Thoracic aorta (tissue), 2 donors: ENCODE measurements at regions not wholly inside any gene's neighbourhood (a gene's known extent, or its start where the extent isn't known, plus 50 kb on each side); places are given as distances from the start of the nearest gene placed in this dataset.

Source experiments
- ATAC-seq: fragments of 150-250 bp; one replicate; pipeline ENCODE4 v1.8.0; 2017; ENCODE audit warnings: low read depth; ENCODE audit not compliant: insufficient number of reproducible peaks, low FRiP score
- DNase-seq: peaks from one replicate; pipeline ENCODE4 v3.0.0-alpha.2; 2020; ENCODE audit warnings: low spot score
- H3K27ac ChIP-seq, 2 donors: fragments of 200-600 bp; sonication (generic); 1 replicate in 1 of 2; 2 replicates in 1 of 2; pipeline ENCODE4 v1.5.1; 2016; ENCODE audit warnings: mild to moderate bottlenecking in 2 of 2, moderate library complexity in 2 of 2
- H3K27me3 ChIP-seq: fragments of 200-600 bp; sonication (generic); replicated peaks from 2 replicates; pipeline ENCODE4 v1.6.0; 2016; ENCODE audit warnings: mild to moderate bottlenecking; ENCODE audit not compliant: insufficient read depth
- H3K36me3 ChIP-seq: fragments of 200-600 bp; sonication (generic); one replicate; pipeline ENCODE4 v1.5.1; 2016
- H3K4me1 ChIP-seq, 2 donors: fragments of 200-600 bp; sonication (generic); 1 replicate in 1 of 2; 2 replicates in 1 of 2; pipeline versions ENCODE4 v1.5.1 to v1.6.0; 2016; ENCODE audit warnings: low read depth in 2 of 2, mild to moderate bottlenecking in 1 of 2; ENCODE audit not compliant: control insufficient read depth in 1 of 2
- H3K4me3 ChIP-seq: fragments of 200-600 bp; sonication (generic); 2 replicates; pipeline ENCODE4 v1.5.1; 2016; ENCODE audit warnings: mild to moderate bottlenecking
- H3K9me3 ChIP-seq: fragments of 200-600 bp; sonication (generic); 2 replicates; pipeline ENCODE4 v1.5.1; 2016
- TF ChIP-seq, protein P1 (sequence below): fragments of 200-600 bp; sonication (generic); IDR thresholded peaks from one replicate; pipeline ENCODE4 v1.5.1; 2019; ENCODE audit warnings: antibody characterized with exemption

DNA sequence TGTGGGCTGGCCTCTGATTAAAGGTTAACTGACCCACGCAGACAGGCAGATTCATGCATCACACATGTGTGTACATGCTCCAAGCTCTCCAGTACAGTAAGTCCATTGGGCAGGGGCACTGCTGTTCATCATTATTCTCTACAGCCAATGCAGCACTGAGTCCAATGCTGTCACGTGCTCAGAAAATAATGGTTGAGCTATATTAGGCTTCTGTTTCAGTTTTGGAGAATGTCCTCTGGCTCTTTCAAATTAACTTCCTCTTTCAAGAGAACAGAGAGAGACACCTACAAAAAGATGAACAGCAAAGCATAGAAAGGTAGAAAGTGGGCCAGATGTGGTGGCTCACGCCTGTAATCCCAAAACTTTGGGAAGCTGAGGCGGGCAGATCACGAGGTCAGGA lies 202.6 kb downstream of the MEX3B start:
- H3K4me1 ChIP-seq: no peaks in the 10 kb centered on the region
- TF ChIP-seq, protein P1, sequence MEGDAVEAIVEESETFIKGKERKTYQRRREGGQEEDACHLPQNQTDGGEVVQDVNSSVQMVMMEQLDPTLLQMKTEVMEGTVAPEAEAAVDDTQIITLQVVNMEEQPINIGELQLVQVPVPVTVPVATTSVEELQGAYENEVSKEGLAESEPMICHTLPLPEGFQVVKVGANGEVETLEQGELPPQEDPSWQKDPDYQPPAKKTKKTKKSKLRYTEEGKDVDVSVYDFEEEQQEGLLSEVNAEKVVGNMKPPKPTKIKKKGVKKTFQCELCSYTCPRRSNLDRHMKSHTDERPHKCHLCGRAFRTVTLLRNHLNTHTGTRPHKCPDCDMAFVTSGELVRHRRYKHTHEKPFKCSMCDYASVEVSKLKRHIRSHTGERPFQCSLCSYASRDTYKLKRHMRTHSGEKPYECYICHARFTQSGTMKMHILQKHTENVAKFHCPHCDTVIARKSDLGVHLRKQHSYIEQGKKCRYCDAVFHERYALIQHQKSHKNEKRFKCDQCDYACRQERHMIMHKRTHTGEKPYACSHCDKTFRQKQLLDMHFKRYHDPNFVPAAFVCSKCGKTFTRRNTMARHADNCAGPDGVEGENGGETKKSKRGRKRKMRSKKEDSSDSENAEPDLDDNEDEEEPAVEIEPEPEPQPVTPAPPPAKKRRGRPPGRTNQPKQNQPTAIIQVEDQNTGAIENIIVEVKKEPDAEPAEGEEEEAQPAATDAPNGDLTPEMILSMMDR: no peak
- no peak for ATAC-seq

DNA sequence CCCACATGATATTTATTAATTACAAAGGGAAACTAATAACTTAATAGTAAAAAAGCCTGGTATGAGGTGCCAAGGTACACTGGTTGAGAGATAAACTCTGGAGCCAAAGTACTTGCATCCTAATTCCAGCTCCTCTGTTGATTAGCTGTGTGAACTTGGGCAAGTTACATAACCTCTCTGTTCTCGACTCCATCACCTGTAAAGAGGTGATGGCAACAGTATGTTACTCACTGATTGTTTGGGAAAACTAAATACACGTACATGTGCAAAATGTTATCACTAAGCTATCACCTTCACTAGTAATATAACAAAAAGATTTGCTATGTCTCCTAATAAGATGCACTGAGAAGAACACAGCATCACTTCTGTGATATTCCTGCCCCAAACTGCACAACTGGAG lies 206.4 kb downstream of the MEX3B start:
- TF ChIP-seq, protein P1: no peak
- H3K27me3 ChIP-seq: no peaks in the 10 kb centered on the region
- no peaks in the 10 kb centered on the region for H3K36me3 ChIP-seq
- ATAC-seq: no peak
- no peaks in the 10 kb centered on the region for H3K4me1 ChIP-seq
- DNase-seq: no peak
- H3K27ac ChIP-seq: no peak overlapping the region
- no peak overlapping the region for H3K4me3 ChIP-seq
- H3K9me3 ChIP-seq: no peaks in the 10 kb centered on the region

More for the DNA sequence above, 202.6 kb downstream of the MEX3B start:
- Histone ChIP-seq H3K4me3 (no peak overlapping the region), H3K27ac (no peak overlapping the region), H3K27me3 (no peaks in the 10 kb centered on the region), H3K9me3 (no peaks in the 10 kb centered on the region), H3K36me3 (no peaks in the 10 kb centered on the region)
- no peak for DNase-seq

DNA sequence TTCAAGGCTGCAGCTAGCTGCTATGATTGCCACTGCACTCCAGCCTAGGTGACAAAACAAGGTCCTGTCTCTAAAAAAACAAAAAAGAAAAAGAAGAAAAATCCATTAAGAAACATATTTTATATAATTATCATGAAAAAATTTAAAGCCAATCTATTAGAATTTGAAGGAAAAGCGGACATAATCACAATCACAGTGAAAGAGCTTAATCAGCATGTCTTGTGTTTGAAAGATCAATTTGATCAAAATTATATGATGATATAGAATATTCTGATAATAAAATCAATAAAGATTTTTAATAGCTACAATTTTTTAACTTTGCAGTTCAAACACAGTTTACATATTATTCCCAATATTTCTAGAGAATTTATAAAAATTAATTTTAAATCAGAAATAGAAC lies 210.1 kb downstream of the MEX3B start:
- H3K4me1 ChIP-seq: no peaks in the 10 kb centered on the region
- no peak for ATAC-seq
- no peak overlapping the region for H3K27ac ChIP-seq
- H3K27me3 ChIP-seq: no peaks in the 10 kb centered on the region
- H3K36me3 ChIP-seq: no peaks in the 10 kb centered on the region
- DNase-seq: no peak
- H3K4me3 ChIP-seq: no peak overlapping the region
- no peaks in the 10 kb centered on the region for H3K9me3 ChIP-seq
- TF ChIP-seq, protein P1: no peak

DNA sequence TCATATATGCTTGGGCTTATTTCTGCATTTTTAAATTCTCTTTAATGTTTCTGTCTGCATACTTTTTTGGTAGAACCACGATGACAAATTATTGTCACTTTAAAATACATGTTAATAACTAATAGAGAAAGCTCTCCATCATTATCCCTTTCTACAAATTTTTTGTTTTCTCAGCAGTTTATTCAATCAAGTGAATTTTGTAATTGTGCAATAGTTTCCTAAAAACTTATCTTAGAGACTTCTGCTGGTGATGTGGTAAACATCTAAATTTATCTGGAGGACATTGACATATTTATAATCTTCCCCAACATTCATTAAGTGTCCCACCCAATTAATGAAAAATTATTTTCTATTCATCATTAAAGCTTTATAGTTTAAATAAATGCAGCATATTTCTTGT lies 215.3 kb downstream of the MEX3B start:
- Histone ChIP-seq H3K9me3 (no peaks in the 10 kb centered on the region), H3K27ac (no peak overlapping the region), H3K4me3 (no peak overlapping the region), H3K36me3 (no peaks in the 10 kb centered on the region), H3K27me3 (no peaks in the 10 kb centered on the region), H3K4me1 (no peaks in the 10 kb centered on the region)
- ATAC-seq (no peak), DNase-seq (no peak)
- TF ChIP-seq, protein P1: no peak

DNA sequence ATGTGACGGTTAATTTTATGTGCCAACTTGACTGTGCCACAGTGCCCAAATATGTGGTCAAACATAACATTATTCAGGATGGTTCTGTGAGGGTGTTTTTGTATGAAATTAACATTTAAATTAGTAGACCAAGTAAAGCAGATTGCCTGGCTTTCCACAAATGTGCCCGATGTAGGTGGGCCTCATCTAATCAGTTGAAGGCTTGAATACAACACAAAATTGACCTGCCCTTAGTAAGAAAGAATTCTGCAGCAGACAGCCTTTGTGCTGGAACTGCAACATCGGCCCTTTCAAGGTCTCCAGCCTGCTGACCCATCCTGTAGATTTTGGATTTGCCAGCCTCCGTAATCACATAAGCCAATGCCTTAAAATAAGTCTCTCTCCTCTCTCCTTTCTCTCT lies 215.9 kb downstream of the MEX3B start:
- ATAC-seq (no peak), DNase-seq (no peak)
- Histone ChIP-seq H3K4me1 (no peaks in the 10 kb centered on the region), H3K36me3 (no peaks in the 10 kb centered on the region), H3K9me3 (no peaks in the 10 kb centered on the region), H3K27ac (no peak overlapping the region), H3K27me3 (no peaks in the 10 kb centered on the region), H3K4me3 (no peak overlapping the region)
- TF ChIP-seq, protein P1: no peak
